ENCODE measurements at regions not wholly inside any gene's neighbourhood (a gene's known extent, or its start where the extent isn't known, plus 50 kb on each side); places are given as distances from the start of the nearest gene placed in this dataset.

DNA sequence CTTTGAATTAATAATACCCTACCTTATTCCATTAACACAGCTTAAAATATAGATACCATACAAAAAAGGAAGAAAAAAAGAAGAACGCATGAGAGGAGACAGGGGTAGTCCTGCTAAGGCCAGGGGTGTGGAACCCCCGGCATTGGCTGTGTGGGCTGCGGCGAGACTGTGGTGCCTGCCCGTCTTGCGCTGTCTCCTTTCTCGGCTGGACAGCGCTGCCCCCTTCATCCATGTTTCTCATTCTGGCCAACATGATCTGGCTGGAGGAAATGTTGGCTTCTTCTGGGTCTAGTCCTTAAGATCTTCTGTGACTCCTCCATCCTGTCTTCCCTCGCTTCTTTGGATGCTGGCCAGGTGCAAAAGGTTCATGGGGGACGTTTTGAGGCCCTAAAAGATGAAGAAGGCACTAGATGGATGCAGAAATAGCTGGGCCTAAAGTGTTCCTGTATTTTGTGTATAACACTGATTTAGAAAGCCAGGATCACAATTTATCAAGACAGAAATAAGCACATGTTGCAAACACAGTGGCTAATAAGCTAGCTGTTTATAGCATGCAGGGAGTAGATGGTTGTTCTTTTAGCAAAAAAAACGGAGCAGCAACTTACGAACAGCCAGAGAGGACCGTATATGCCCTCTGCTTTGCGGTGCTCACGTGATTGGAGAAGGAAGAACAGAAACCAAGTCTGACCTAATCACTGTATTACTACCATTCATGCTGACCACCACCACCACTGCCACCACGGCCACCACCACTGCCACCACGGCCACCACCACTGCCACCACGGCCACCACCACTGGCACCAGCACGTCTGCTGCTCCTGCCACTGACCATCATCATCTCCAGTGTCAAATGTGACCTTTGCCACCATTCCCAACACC lies 71.7 kb upstream of the ASB18 start:
- H3K4me3 ChIP-seq (ENCODE audit: low read depth, low read length): no peak overlapping the region
- peaks cover 10% of the 10 kb centered on the region for H3K27me3 ChIP-seq
- DNase-seq: no peak
- no peaks in the 10 kb centered on the region for H3K4me1 ChIP-seq
- H3K36me3 ChIP-seq: no peaks in the 10 kb centered on the region
- TF ChIP-seq, protein P1, sequence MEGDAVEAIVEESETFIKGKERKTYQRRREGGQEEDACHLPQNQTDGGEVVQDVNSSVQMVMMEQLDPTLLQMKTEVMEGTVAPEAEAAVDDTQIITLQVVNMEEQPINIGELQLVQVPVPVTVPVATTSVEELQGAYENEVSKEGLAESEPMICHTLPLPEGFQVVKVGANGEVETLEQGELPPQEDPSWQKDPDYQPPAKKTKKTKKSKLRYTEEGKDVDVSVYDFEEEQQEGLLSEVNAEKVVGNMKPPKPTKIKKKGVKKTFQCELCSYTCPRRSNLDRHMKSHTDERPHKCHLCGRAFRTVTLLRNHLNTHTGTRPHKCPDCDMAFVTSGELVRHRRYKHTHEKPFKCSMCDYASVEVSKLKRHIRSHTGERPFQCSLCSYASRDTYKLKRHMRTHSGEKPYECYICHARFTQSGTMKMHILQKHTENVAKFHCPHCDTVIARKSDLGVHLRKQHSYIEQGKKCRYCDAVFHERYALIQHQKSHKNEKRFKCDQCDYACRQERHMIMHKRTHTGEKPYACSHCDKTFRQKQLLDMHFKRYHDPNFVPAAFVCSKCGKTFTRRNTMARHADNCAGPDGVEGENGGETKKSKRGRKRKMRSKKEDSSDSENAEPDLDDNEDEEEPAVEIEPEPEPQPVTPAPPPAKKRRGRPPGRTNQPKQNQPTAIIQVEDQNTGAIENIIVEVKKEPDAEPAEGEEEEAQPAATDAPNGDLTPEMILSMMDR (IDR thresholded peaks at IDR 0.05; ENCODE audit: low read depth, low read length): no peak
- H3K9me3 ChIP-seq: no peaks in the 10 kb centered on the region

GRCh38 chr2:236336575-236337464 lies 72.6 kb upstream of the ASB18 start:
- TF ChIP-seq, protein P1 (IDR thresholded peaks at IDR 0.05; ENCODE audit: low read depth, low read length): no peak
- peaks cover 10% of the 10 kb centered on the region for H3K27me3 ChIP-seq
- no peak for DNase-seq
- H3K9me3 ChIP-seq: no peaks in the 10 kb centered on the region
- no peak overlapping the region for H3K4me3 ChIP-seq (ENCODE audit: low read depth, low read length)
- H3K4me1 ChIP-seq: no peaks in the 10 kb centered on the region
- no peaks in the 10 kb centered on the region for H3K36me3 ChIP-seq

GRCh38 chr2:236337465-236338325 lies 73.5 kb upstream of the ASB18 start:
- H3K27me3 ChIP-seq: peaks cover 10% of the 10 kb centered on the region
- no peaks in the 10 kb centered on the region for H3K4me1 ChIP-seq
- TF ChIP-seq, protein P1 (IDR thresholded peaks at IDR 0.05; ENCODE audit: low read depth, low read length): no peak
- no peak overlapping the region for H3K4me3 ChIP-seq (ENCODE audit: low read depth, low read length)
- no peaks in the 10 kb centered on the region for H3K36me3 ChIP-seq
- DNase-seq: no peak
- no peaks in the 10 kb centered on the region for H3K9me3 ChIP-seq

GRCh38 chr2:236338495-236339184 lies 74.4 kb upstream of the ASB18 start:
- H3K4me3 ChIP-seq (ENCODE audit: low read depth, low read length): no peak overlapping the region
- TF ChIP-seq, protein P1 (IDR thresholded peaks at IDR 0.05; ENCODE audit: low read depth, low read length): no peak
- H3K9me3 ChIP-seq: no peaks in the 10 kb centered on the region
- H3K36me3 ChIP-seq: no peaks in the 10 kb centered on the region
- H3K27me3 ChIP-seq: peaks cover 6% of the 10 kb centered on the region
- no peaks in the 10 kb centered on the region for H3K4me1 ChIP-seq
- DNase-seq: no peak

DNA sequence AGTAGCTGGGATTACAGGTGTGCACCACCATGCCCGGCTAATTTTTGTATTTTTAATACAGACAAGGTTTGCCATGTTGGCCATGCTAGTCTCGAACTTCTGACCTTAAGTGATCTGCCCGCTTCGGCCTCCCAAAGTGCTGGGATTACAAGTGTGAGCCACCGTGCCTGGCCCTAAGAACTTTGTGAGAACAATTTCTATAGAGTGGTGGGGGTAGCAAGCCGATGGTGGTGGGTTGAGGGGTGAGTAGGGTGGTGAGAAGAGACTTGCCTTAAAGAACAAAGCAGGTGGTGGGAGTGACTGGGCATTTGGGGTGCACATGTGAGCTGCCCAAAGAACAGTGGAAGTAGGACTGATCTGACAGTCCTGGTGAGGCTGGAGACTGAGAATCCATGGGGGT lies 76.0 kb upstream of the ASB18 start:
- Histone ChIP-seq H3K27me3 (peaks cover 4% of the 10 kb centered on the region; the same call in 1 of the 2 replicates), H3K9me3 (no peaks in the 10 kb centered on the region), H3K4me3 (ENCODE audit: low read depth, low read length) (no peak overlapping the region), H3K36me3 (no peaks in the 10 kb centered on the region), H3K4me1 (no peaks in the 10 kb centered on the region)
- DNase-seq: no peak
- TF ChIP-seq, protein P1 (IDR thresholded peaks at IDR 0.05; ENCODE audit: low read depth, low read length): no peak

All from BE2C (cell line).